ENCODE measurements at regions not wholly inside any gene's neighbourhood (a gene's known extent, or its start where the extent isn't known, plus 50 kb on each side); places are given as distances from the start of the nearest gene placed in this dataset.

- H3K4me1 Mint-ChIP-seq, result peaks cover 10% of the 10 kb centered on the region
- TF ChIP-seq CTCF (conservative IDR thresholded peaks at IDR 0.05), result no peak
- no peak overlapping the region for H3K27ac Mint-ChIP-seq (ENCODE audit: unreplicated experiment)
- no peak for DNase-seq (ENCODE audit: low read depth, low spot score)
- H3K9me3 Mint-ChIP-seq, result peaks cover 7% of the 10 kb centered on the region
- H3K36me3 Mint-ChIP-seq (ENCODE audit: low read depth), result peaks cover 2% of the 10 kb centered on the region
- no peak overlapping the region for H3K4me3 Mint-ChIP-seq
- no peaks in the 10 kb centered on the region for H3K27me3 Mint-ChIP-seq (ENCODE audit: low read depth)
Measured at GRCh38 chr18:56161566-56162260, 476.7 kb downstream of the TXNL1 start.

GRCh38 chr18:56158676-56159075 is 479.7 kb downstream of the TXNL1 start:
- TF ChIP-seq CTCF (conservative IDR thresholded peaks at IDR 0.05), result no peak
- Mint-ChIP-seq H3K4me3 (no peak overlapping the region), H3K27ac (ENCODE audit: unreplicated experiment) (no peak overlapping the region), H3K9me3 (peaks cover 4% of the 10 kb centered on the region), H3K27me3 (ENCODE audit: low read depth) (no peaks in the 10 kb centered on the region), H3K4me1 (peaks cover 10% of the 10 kb centered on the region), H3K36me3 (ENCODE audit: low read depth) (peaks cover 8% of the 10 kb centered on the region)
- DNase-seq (ENCODE audit: low read depth, low spot score), result no peak

GRCh38 chr18:56157541-56157940 is 480.9 kb downstream of the TXNL1 start:
- Mint-ChIP-seq H3K4me3 (no peak overlapping the region), H3K27me3 (ENCODE audit: low read depth) (no peaks in the 10 kb centered on the region), H3K27ac (ENCODE audit: unreplicated experiment) (no peak overlapping the region), H3K4me1 (peaks cover 11% of the 10 kb centered on the region), H3K9me3 (peaks cover 4% of the 10 kb centered on the region), H3K36me3 (ENCODE audit: low read depth) (peaks cover 8% of the 10 kb centered on the region)
- TF ChIP-seq CTCF (conservative IDR thresholded peaks at IDR 0.05), result no peak
- no peak for DNase-seq (ENCODE audit: low read depth, low spot score)

GRCh38 chr18:56152551-56153310 is 485.7 kb downstream of the TXNL1 start:
- DNase-seq (ENCODE audit: low read depth, low spot score), result no peak

GRCh38 chr18:56148373-56148772 is 490.0 kb downstream of the TXNL1 start:
- no peak for DNase-seq (ENCODE audit: low read depth, low spot score)
- H3K4me1 Mint-ChIP-seq, result peaks cover 14% of the 10 kb centered on the region
- peaks cover 2% of the 10 kb centered on the region for H3K9me3 Mint-ChIP-seq
- no peaks in the 10 kb centered on the region for H3K36me3 Mint-ChIP-seq (ENCODE audit: low read depth)
- H3K27ac Mint-ChIP-seq (ENCODE audit: unreplicated experiment), result no peak overlapping the region
- no peaks in the 10 kb centered on the region for H3K27me3 Mint-ChIP-seq (ENCODE audit: low read depth)
- no peak for TF ChIP-seq CTCF (conservative IDR thresholded peaks at IDR 0.05)
- no peak overlapping the region for H3K4me3 Mint-ChIP-seq

More at GRCh38 chr18:56152551-56153310, 485.7 kb downstream of the TXNL1 start:
- Mint-ChIP-seq H3K27me3 (ENCODE audit: low read depth) (no peaks in the 10 kb centered on the region), H3K4me1 (peaks cover 14% of the 10 kb centered on the region), H3K4me3 (no peak overlapping the region), H3K27ac (ENCODE audit: unreplicated experiment) (no peak overlapping the region), H3K36me3 (ENCODE audit: low read depth) (peaks cover 8% of the 10 kb centered on the region), H3K9me3 (no peaks in the 10 kb centered on the region)
- TF ChIP-seq CTCF (conservative IDR thresholded peaks at IDR 0.05), result no peak
